IPS-20b (cell line): ENCODE measurements at regions not wholly inside any gene's neighbourhood (a gene's known extent, or its start where the extent isn't known, plus 50 kb on each side); places are given as distances from the start of the nearest gene placed in this dataset.
"Not testable (repeated sequence)": the region's sequence is repeated elsewhere in the genome, so short reads cannot be mapped to it uniquely, and the experiment has no call there.

Experiments
- H3K27ac ChIP-seq: one replicate; pipeline ENCODE4 v1.5.1; 2013; ENCODE audit warnings: low read length
- H3K27me3 ChIP-seq: 2 replicates; pipeline ENCODE4 v1.6.1; 2013; ENCODE audit warnings: mild to moderate bottlenecking, low read length, inconsistent platforms; ENCODE audit not compliant: insufficient read depth
- H3K36me3 ChIP-seq: 2 replicates; pipeline ENCODE4 v1.6.1; 2013; ENCODE audit warnings: low read depth, mild to moderate bottlenecking, inconsistent platforms, low read length, moderate library complexity; ENCODE audit not compliant: insufficient read depth
- H3K4me1 ChIP-seq: 2 replicates; pipeline ENCODE4 v1.6.1; 2013; ENCODE audit warnings: mild to moderate bottlenecking, control low read depth, inconsistent platforms, low read length, moderate library complexity; ENCODE audit not compliant: insufficient read depth
- H3K4me3 ChIP-seq: 2 replicates; pipeline ENCODE4 v1.5.1; 2013; ENCODE audit warnings: mild to moderate bottlenecking, low read length, inconsistent platforms
- H3K9ac ChIP-seq: 2 replicates; pipeline ENCODE4 v1.6.1; 2013; ENCODE audit warnings: low read depth, mild to moderate bottlenecking, inconsistent platforms, low read length, moderate library complexity
- H3K9me3 ChIP-seq: 2 replicates; pipeline ENCODE4 v1.6.1; 2013; ENCODE audit warnings: mild to moderate bottlenecking, low read depth, low read length, inconsistent platforms; ENCODE audit not compliant: insufficient read depth

DNA sequence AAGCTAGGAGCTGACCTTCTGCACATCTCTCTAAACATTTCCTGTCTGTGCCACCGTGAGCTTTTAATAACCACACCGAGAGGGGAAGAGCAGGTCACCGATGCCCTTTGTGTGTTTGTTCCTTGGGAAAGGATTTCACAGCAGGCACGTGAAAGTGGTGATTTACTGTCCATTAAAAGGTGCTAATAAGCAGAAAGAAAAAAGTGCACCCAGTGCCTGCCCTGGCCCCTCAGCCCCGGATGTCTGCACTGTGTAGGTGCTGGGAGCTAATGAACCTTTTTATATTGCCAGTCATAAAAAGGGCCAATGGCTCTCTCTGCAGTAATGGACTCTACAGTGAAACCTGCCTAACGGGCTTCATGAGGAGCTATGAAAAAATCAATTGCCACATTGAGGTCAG lies 312.6 kb downstream of the C6orf118 start:
- no peaks in the 10 kb centered on the region for H3K27me3 ChIP-seq
- no peak overlapping the region for H3K4me3 ChIP-seq
- H3K9me3 ChIP-seq, result peaks cover 5% of the 10 kb centered on the region; the same call in 1 of the 2 replicates
- H3K4me1 ChIP-seq, result no peaks in the 10 kb centered on the region
- H3K27ac ChIP-seq, result no peak overlapping the region
- H3K36me3 ChIP-seq, result no peaks in the 10 kb centered on the region
- no peak overlapping the region for H3K9ac ChIP-seq

DNA sequence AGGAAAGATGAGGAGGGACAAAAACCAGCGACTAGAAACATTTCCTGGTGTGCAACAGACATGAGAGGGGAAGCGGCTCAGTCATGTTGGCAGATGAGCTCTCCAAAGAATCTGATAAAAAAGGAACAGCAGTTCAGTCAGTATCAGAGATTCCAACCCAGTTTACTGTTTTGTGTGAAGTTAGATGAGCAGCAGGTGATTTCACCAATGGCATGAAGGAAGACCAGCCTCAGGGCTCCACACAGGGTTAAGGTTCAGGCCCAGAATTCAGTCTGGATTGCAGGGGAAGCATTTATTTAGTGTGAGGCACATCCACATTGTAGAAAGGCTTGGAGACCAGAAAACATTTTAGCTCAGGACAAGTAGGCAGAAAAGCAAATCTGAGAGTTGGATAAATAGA lies 317.8 kb downstream of the C6orf118 start:
- peaks cover under 1% of the 10 kb centered on the region; the same call in 1 of the 2 replicates for H3K9me3 ChIP-seq
- H3K9ac ChIP-seq, result no peak overlapping the region
- H3K4me1 ChIP-seq, result no peaks in the 10 kb centered on the region
- H3K27ac ChIP-seq, result no peak overlapping the region
- H3K27me3 ChIP-seq, result no peaks in the 10 kb centered on the region
- H3K36me3 ChIP-seq, result no peaks in the 10 kb centered on the region
- H3K4me3 ChIP-seq, result no peak overlapping the region

GRCh38 chr6:164990901-164991300 lies 318.5 kb downstream of the C6orf118 start:
- H3K27me3 ChIP-seq, result no peaks in the 10 kb centered on the region
- no peak overlapping the region for H3K4me3 ChIP-seq
- no peak overlapping the region for H3K27ac ChIP-seq
- no peaks in the 10 kb centered on the region for H3K36me3 ChIP-seq
- no peaks in the 10 kb centered on the region for H3K9me3 ChIP-seq
- H3K4me1 ChIP-seq, result no peaks in the 10 kb centered on the region
- H3K9ac ChIP-seq, result no peak overlapping the region

DNA sequence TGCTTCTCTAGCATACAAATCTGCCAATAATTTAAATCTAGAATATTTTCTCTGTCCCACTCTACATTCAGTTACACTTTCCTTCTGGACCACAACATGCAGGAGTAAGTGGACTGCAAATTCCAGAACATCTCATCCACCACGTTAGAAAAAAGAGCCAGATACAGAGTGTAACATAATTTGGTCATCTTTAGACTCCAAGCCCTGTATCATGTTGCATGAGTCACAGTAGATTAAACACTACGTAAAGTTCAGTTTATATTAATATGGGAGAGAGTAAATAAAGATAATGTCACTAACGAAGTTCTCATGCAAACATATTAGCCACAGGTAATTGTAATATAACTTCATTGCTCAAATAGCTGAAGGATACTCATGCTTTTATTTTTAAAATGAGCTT lies 327.0 kb downstream of the C6orf118 start:
- Histone ChIP-seq H3K9me3 (no peaks in the 10 kb centered on the region), H3K36me3 (no peaks in the 10 kb centered on the region), H3K4me3 (no peak overlapping the region), H3K27me3 (no peaks in the 10 kb centered on the region), H3K9ac (no peak overlapping the region), H3K27ac (no peak overlapping the region), H3K4me1 (no peaks in the 10 kb centered on the region)

- Histone ChIP-seq H3K27me3 (no peaks in the 10 kb centered on the region), H3K36me3 (no peaks in the 10 kb centered on the region), H3K27ac (no peak overlapping the region), H3K4me3 (no peak overlapping the region), H3K9me3 (no peaks in the 10 kb centered on the region), H3K9ac (no peak overlapping the region), H3K4me1 (peaks cover 12% of the 10 kb centered on the region; the same call in 1 of the 2 replicates)
Measured at GRCh38 chr6:164967102-164967501, 342.3 kb downstream of the C6orf118 start.

- H3K36me3 ChIP-seq, result no peaks in the 10 kb centered on the region
- no peaks in the 10 kb centered on the region for H3K9me3 ChIP-seq
- no peaks in the 10 kb centered on the region for H3K4me1 ChIP-seq
- H3K4me3 ChIP-seq, result no peak overlapping the region
- no peak overlapping the region for H3K27ac ChIP-seq
- H3K9ac ChIP-seq, result no peak overlapping the region
- H3K27me3 ChIP-seq, result no peaks in the 10 kb centered on the region
Measured at GRCh38 chr6:164962805-164963204, 346.6 kb downstream of the C6orf118 start.

GRCh38 chr6:164947164-164947563 lies 362.2 kb downstream of the C6orf118 start:
- Histone ChIP-seq H3K36me3 (no peaks in the 10 kb centered on the region), H3K27ac (no peak overlapping the region), H3K27me3 (no peaks in the 10 kb centered on the region), H3K9me3 (no peaks in the 10 kb centered on the region; the same call in 1 of the 2 replicates), H3K9ac (no peak overlapping the region), H3K4me3 (no peak overlapping the region), H3K4me1 (no peaks in the 10 kb centered on the region)

GRCh38 chr6:164942271-164942670 lies 367.1 kb downstream of the C6orf118 start:
- H3K36me3 ChIP-seq, result no peaks in the 10 kb centered on the region
- H3K9ac ChIP-seq, result no peak overlapping the region
- no peaks in the 10 kb centered on the region for H3K27me3 ChIP-seq
- H3K9me3 ChIP-seq, result no peaks in the 10 kb centered on the region
- H3K4me1 ChIP-seq, result no peaks in the 10 kb centered on the region
- H3K4me3 ChIP-seq, result no peak overlapping the region
- no peak overlapping the region for H3K27ac ChIP-seq

- not testable (repeated sequence) for H3K36me3 ChIP-seq, H3K9me3 ChIP-seq, H3K27me3 ChIP-seq, H3K9ac ChIP-seq, H3K4me3 ChIP-seq, H3K4me1 ChIP-seq, H3K27ac ChIP-seq
Measured at GRCh38 chr6:164933238-164933794, 376.1 kb downstream of the C6orf118 start.

DNA sequence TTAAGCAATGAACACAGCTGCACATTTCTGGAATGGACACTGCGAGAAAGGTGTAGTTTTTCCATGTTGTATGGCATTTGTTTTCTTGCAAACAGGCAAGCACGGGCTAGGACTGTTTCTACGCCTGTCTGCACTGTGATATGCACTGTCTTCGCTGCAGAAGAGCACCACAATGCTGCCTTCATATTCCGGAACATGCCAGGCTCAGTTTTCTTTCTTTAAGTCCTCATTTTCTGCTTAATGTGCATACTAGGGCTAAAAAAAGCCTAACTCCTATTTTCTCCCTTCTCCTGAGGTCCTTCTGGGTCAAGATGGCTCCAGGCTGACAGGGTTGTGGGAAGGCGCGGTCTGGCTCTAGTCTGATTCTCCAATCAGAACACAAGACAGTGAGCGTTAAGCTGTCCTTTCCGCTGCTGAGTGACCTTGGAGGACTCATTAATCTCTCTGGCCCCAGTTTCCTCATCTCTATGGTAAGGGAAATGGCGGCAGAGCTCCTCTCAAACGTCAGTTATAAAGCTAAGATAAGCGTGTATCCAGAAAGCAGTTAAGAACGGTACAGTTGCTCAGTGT lies 379.9 kb downstream of the C6orf118 start:
- H3K4me3 ChIP-seq, result no peak overlapping the region
- no peak overlapping the region for H3K9ac ChIP-seq
- peaks cover 3% of the 10 kb centered on the region; the same call in 1 of the 2 replicates for H3K4me1 ChIP-seq
- no peaks in the 10 kb centered on the region for H3K36me3 ChIP-seq
- no peak overlapping the region for H3K27ac ChIP-seq
- H3K9me3 ChIP-seq, result no peaks in the 10 kb centered on the region
- H3K27me3 ChIP-seq, result no peaks in the 10 kb centered on the region

- Histone ChIP-seq H3K9ac (no peak overlapping the region), H3K9me3 (no peaks in the 10 kb centered on the region), H3K36me3 (no peaks in the 10 kb centered on the region), H3K27me3 (no peaks in the 10 kb centered on the region), H3K27ac (no peak overlapping the region), H3K4me1 (peaks cover 3% of the 10 kb centered on the region; the same call in 1 of the 2 replicates), H3K4me3 (no peak overlapping the region)
Measured at GRCh38 chr6:164928728-164929407, 380.5 kb downstream of the C6orf118 start.

- no peaks in the 10 kb centered on the region for H3K36me3 ChIP-seq
- H3K4me1 ChIP-seq, result peaks cover 3% of the 10 kb centered on the region; the same call in 1 of the 2 replicates
- no peak overlapping the region for H3K4me3 ChIP-seq
- H3K9me3 ChIP-seq, result no peaks in the 10 kb centered on the region
- no peak overlapping the region for H3K9ac ChIP-seq
- H3K27ac ChIP-seq, result no peak overlapping the region
- H3K27me3 ChIP-seq, result no peaks in the 10 kb centered on the region
Measured at GRCh38 chr6:164928057-164928727, 381.2 kb downstream of the C6orf118 start.
